MM.1S (cell line): ENCODE measurements at regions not wholly inside any gene's neighbourhood (a gene's known extent, or its start where the extent isn't known, plus 50 kb on each side); places are given as distances from the start of the nearest gene placed in this dataset.

ENCODE experiments used
- DNase-seq: peaks from one replicate; pipeline ENCODE4 v3.0.0-alpha.2; 2015
- H2AFZ ChIP-seq: fragments of 300-600 bp; sonication (generic); 2 replicates; pipeline ENCODE4 v1.6.0; 2016; ENCODE audit warnings: antibody characterized with exemption, low read length
- H3F3A ChIP-seq: fragments of 300-600 bp; sonication (generic); 2 replicates; pipeline ENCODE4 v1.6.1; 2016; ENCODE audit warnings: mild to moderate bottlenecking, antibody characterized with exemption, low read length, moderate library complexity, mixed read lengths; ENCODE audit not compliant: insufficient read depth
- H3K27ac ChIP-seq: fragments of 300-600 bp; sonication (generic); 2 replicates; pipeline ENCODE4 v1.5.1; 2016; ENCODE audit warnings: mild to moderate bottlenecking, low read length
- H3K27me3 ChIP-seq: fragments of 300-600 bp; sonication (generic); replicated peaks from 2 replicates; pipeline ENCODE4 v1.6.0; 2016; ENCODE audit warnings: low read length; ENCODE audit not compliant: insufficient read depth
- H3K36me3 ChIP-seq: fragments of 300-600 bp; sonication (generic); replicated peaks from 2 replicates; pipeline ENCODE4 v1.6.1; 2016; ENCODE audit warnings: mild to moderate bottlenecking, low read length, mixed read lengths; ENCODE audit not compliant: insufficient read depth
- H3K4me1 ChIP-seq: fragments of 300-600 bp; sonication (generic); 2 replicates; pipeline ENCODE4 v1.6.1; 2016; ENCODE audit warnings: low read length, mixed read lengths
- H3K4me2 ChIP-seq: fragments of 300-600 bp; sonication (generic); 2 replicates; pipeline ENCODE4 v1.6.0; 2016; ENCODE audit warnings: low read depth, low read length
- H3K4me3 ChIP-seq: fragments of 300-600 bp; sonication (generic); 2 replicates; pipeline ENCODE4 v1.5.1; 2016; ENCODE audit warnings: low read length, mixed read lengths
- H3K79me2 ChIP-seq: fragments of 300-600 bp; sonication (generic); 2 replicates; pipeline ENCODE4 v1.6.1; 2016; ENCODE audit warnings: mixed run types, low read length, mixed read lengths
- H3K9ac ChIP-seq: fragments of 300-600 bp; sonication (generic); 2 replicates; pipeline ENCODE4 v1.6.1; 2016; ENCODE audit warnings: low read length, mixed read lengths
- H3K9me2 ChIP-seq: fragments of 300-600 bp; sonication (generic); replicated peaks from 2 replicates; pipeline ENCODE4 v1.6.1; 2016; ENCODE audit warnings: mild to moderate bottlenecking, low read length, mixed read lengths; ENCODE audit not compliant: insufficient read depth
- H3K9me3 ChIP-seq: fragments of 300-600 bp; sonication (generic); replicated peaks from 2 replicates; pipeline ENCODE4 v1.6.1; 2016; ENCODE audit warnings: mild to moderate bottlenecking, low read length, mixed read lengths; ENCODE audit not compliant: insufficient read depth
- H4K20me1 ChIP-seq: fragments of 300-600 bp; sonication (generic); 2 replicates; pipeline ENCODE4 v1.6.1; 2016; ENCODE audit warnings: mild to moderate bottlenecking, low read length, moderate library complexity, mixed read lengths; ENCODE audit not compliant: insufficient read depth
- EZH2 ChIP-seq: fragments of 300-600 bp; sonication (generic); optimal IDR thresholded peaks from 2 replicates; pipeline ENCODE3; 2017; ENCODE audit warnings: low read depth, mild to moderate bottlenecking, antibody characterized with exemption, low read length, mixed read lengths
- EZH2phosphoT487 ChIP-seq: fragments of 300-600 bp; sonication (generic); IDR thresholded peaks from 2 replicates; pipeline ENCODE4 v1.6.1; 2018; ENCODE audit warnings: antibody characterized with exemption, low read length
- TF ChIP-seq, protein P1 (sequence below): fragments of 300-600 bp; sonication (generic); IDR thresholded peaks from 2 replicates; pipeline ENCODE4 v1.5.1; 2016; ENCODE audit warnings: antibody characterized with exemption, low read length, mixed read lengths

- Histone ChIP-seq H2AFZ (no peak overlapping the region), H3K4me1 (no peaks in the 10 kb centered on the region), H3K9ac (no peak overlapping the region), H3K27ac (no peak overlapping the region), H3K9me3 (no peaks in the 10 kb centered on the region), H3K9me2 (no peaks in the 10 kb centered on the region), H4K20me1 (no peaks in the 10 kb centered on the region), H3K79me2 (no peaks in the 10 kb centered on the region), H3K4me3 (no peak overlapping the region), H3K36me3 (no peaks in the 10 kb centered on the region), H3F3A (no peaks in the 10 kb centered on the region), H3K27me3 (peaks cover 89% of the 10 kb centered on the region), H3K4me2 (no peak overlapping the region)
- TF ChIP-seq EZH2 (no peak), EZH2phosphoT487 (no peak)
- TF ChIP-seq, protein P1, sequence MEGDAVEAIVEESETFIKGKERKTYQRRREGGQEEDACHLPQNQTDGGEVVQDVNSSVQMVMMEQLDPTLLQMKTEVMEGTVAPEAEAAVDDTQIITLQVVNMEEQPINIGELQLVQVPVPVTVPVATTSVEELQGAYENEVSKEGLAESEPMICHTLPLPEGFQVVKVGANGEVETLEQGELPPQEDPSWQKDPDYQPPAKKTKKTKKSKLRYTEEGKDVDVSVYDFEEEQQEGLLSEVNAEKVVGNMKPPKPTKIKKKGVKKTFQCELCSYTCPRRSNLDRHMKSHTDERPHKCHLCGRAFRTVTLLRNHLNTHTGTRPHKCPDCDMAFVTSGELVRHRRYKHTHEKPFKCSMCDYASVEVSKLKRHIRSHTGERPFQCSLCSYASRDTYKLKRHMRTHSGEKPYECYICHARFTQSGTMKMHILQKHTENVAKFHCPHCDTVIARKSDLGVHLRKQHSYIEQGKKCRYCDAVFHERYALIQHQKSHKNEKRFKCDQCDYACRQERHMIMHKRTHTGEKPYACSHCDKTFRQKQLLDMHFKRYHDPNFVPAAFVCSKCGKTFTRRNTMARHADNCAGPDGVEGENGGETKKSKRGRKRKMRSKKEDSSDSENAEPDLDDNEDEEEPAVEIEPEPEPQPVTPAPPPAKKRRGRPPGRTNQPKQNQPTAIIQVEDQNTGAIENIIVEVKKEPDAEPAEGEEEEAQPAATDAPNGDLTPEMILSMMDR = no peak
- no peak for DNase-seq
Observed at GRCh38 chr1:17877316-17877715, 122.2 kb downstream of the ACTL8 start.

DNA sequence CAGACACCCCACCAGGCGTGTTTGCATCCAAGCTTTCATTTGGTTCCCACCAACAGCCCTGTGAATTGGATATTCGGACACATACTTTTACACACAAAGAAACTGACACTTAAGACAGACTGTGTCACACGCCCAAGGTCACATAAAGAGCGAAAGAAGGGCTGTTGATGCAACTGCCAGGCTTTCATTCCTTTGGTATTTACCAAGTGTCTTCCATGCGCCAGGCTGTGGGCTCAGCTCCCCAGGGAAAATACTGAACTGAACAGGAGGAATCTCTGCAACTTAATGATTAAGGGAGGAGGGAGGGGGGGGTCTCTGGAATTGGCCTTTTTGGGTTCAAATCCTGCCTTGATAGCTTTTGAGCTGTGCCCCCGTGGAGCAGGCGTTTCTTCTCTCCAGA, 122.8 kb downstream of the ACTL8 start:
- no peaks in the 10 kb centered on the region for H3K9me3 ChIP-seq
- H3F3A ChIP-seq = no peaks in the 10 kb centered on the region
- no peak overlapping the region for H3K4me2 ChIP-seq
- H2AFZ ChIP-seq = no peak overlapping the region
- TF ChIP-seq EZH2 (no peak), EZH2phosphoT487 (no peak)
- TF ChIP-seq, protein P1 = no peak
- H3K79me2 ChIP-seq = no peaks in the 10 kb centered on the region
- H3K9ac ChIP-seq = no peak overlapping the region
- H3K4me1 ChIP-seq = no peaks in the 10 kb centered on the region
- DNase-seq = no peak
- no peaks in the 10 kb centered on the region for H3K36me3 ChIP-seq
- H4K20me1 ChIP-seq = no peaks in the 10 kb centered on the region
- H3K27ac ChIP-seq = no peak overlapping the region
- peaks cover 88% of the 10 kb centered on the region for H3K27me3 ChIP-seq
- H3K4me3 ChIP-seq = no peak overlapping the region
- H3K9me2 ChIP-seq = no peaks in the 10 kb centered on the region

- Histone ChIP-seq H3K9ac (no peak overlapping the region), H3K4me1 (no peaks in the 10 kb centered on the region), H2AFZ (no peak overlapping the region), H3F3A (no peaks in the 10 kb centered on the region), H3K9me3 (no peaks in the 10 kb centered on the region), H4K20me1 (no peaks in the 10 kb centered on the region), H3K36me3 (no peaks in the 10 kb centered on the region), H3K27me3 (peaks cover 90% of the 10 kb centered on the region), H3K4me2 (no peak overlapping the region), H3K27ac (no peak overlapping the region), H3K4me3 (no peak overlapping the region), H3K79me2 (no peaks in the 10 kb centered on the region), H3K9me2 (no peaks in the 10 kb centered on the region)
- no peak for TF ChIP-seq EZH2phosphoT487
- TF ChIP-seq, protein P1 = no peak
- no peak for TF ChIP-seq EZH2
- no peak for DNase-seq
Observed at GRCh38 chr1:17878837-17879236, 123.7 kb downstream of the ACTL8 start.

GRCh38 chr1:17880449-17880848, 125.3 kb downstream of the ACTL8 start:
- H2AFZ ChIP-seq = no peak overlapping the region
- no peak overlapping the region for H3K27ac ChIP-seq
- no peak overlapping the region for H3K4me3 ChIP-seq
- H3K4me1 ChIP-seq = no peaks in the 10 kb centered on the region
- no peak for DNase-seq
- peaks cover 80% of the 10 kb centered on the region for H3K27me3 ChIP-seq
- H3F3A ChIP-seq = no peaks in the 10 kb centered on the region
- no peaks in the 10 kb centered on the region for H3K79me2 ChIP-seq
- no peak for TF ChIP-seq EZH2phosphoT487
- no peak for TF ChIP-seq EZH2
- TF ChIP-seq, protein P1 = no peak
- H3K4me2 ChIP-seq = no peak overlapping the region
- H3K9me2 ChIP-seq = no peaks in the 10 kb centered on the region
- no peaks in the 10 kb centered on the region for H4K20me1 ChIP-seq
- no peak overlapping the region for H3K9ac ChIP-seq
- no peaks in the 10 kb centered on the region for H3K36me3 ChIP-seq
- H3K9me3 ChIP-seq = no peaks in the 10 kb centered on the region
